DOHH2 (cell line): ENCODE measurements at regions not wholly inside any gene's neighbourhood (a gene's known extent, or its start where the extent isn't known, plus 50 kb on each side); places are given as distances from the start of the nearest gene placed in this dataset.

Experiments used
- EZH2phosphoT487 ChIP-seq: fragments of 200-600 bp; sonication (generic); IDR thresholded peaks from 2 replicates; pipeline ENCODE4 v1.6.1; 2017; ENCODE audit warnings: borderline replicate concordance, mild to moderate bottlenecking, antibody characterized with exemption, low read length, moderate library complexity, mixed read lengths
- TF ChIP-seq, protein P1 (sequence below): fragments of 200-600 bp; sonication (generic); IDR thresholded peaks from one replicate; pipeline ENCODE4 v1.5.1; 2014; ENCODE audit warnings: antibody characterized with exemption, mild to moderate bottlenecking, low read depth, low read length; ENCODE audit not compliant: poor library complexity, severe bottlenecking

DNA sequence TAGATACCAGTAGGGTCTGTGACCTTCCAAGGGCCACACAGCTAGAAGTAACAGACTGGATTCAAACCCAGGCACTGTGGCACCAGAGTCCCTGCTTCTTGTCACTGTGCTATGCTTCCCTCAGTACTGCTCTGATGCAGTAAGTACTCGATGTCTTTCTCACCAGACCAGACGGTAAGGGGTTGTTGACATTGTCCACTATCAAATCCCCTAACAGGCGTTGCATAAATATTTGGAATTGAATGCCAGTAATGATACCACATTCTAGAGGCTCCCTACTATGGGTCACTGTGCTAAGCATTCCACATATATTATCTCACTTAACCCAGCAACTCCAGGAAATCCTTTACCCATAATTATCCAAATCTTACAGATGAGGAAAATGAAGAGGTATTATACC is 223.1 kb downstream of the C1D start:
- TF ChIP-seq, protein P1, sequence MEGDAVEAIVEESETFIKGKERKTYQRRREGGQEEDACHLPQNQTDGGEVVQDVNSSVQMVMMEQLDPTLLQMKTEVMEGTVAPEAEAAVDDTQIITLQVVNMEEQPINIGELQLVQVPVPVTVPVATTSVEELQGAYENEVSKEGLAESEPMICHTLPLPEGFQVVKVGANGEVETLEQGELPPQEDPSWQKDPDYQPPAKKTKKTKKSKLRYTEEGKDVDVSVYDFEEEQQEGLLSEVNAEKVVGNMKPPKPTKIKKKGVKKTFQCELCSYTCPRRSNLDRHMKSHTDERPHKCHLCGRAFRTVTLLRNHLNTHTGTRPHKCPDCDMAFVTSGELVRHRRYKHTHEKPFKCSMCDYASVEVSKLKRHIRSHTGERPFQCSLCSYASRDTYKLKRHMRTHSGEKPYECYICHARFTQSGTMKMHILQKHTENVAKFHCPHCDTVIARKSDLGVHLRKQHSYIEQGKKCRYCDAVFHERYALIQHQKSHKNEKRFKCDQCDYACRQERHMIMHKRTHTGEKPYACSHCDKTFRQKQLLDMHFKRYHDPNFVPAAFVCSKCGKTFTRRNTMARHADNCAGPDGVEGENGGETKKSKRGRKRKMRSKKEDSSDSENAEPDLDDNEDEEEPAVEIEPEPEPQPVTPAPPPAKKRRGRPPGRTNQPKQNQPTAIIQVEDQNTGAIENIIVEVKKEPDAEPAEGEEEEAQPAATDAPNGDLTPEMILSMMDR, result no peak
- no peak for TF ChIP-seq EZH2phosphoT487
